Breast epithelium (tissue), 4 donors: ENCODE measurements at regions not wholly inside any gene's neighbourhood (a gene's known extent, or its start where the extent isn't known, plus 50 kb on each side); places are given as distances from the start of the nearest gene placed in this dataset.

ENCODE experiments used
- DNase-seq, 2 donors: peaks; one replicate each; pipeline ENCODE4 v3.0.0-alpha.2; 2019; ENCODE audit warnings: low spot score in 2 of 2
- H3K27ac ChIP-seq, 2 donors: fragments of 200-600 bp; sonication (generic) in 1 of 2; one replicate each; pipeline ENCODE4 v1.5.1; 2016 to 2019; ENCODE audit warnings: mild to moderate bottlenecking in 1 of 2
- H3K27me3 ChIP-seq, 2 donors: fragments of 200-600 bp; sonication (generic) in 1 of 2; one replicate each; pipeline versions ENCODE4 v1.5.1 to v1.6.0; 2017 to 2019; ENCODE audit warnings: control low read depth in 1 of 2, mild to moderate bottlenecking in 1 of 2
- H3K36me3 ChIP-seq: fragments of 200-600 bp; one replicate; pipeline ENCODE4 v1.5.1; 2019
- H3K4me1 ChIP-seq, 2 donors: fragments of 200-600 bp; sonication (generic); one replicate each; pipeline ENCODE4 v1.5.1; 2016 to 2019; ENCODE audit warnings: control low read depth in 1 of 2
- H3K4me3 ChIP-seq, 3 donors: fragments of 200-600 bp; sonication (generic); 1 replicate in 2 of 3; 2 replicates in 1 of 3; pipeline ENCODE4 v1.5.1; 2016 to 2019; ENCODE audit warnings: mild to moderate bottlenecking in 3 of 3, moderate library complexity in 2 of 3
- H3K9me3 ChIP-seq, 2 donors: fragments of 200-600 bp; sonication (generic) in 1 of 2; one replicate each; pipeline ENCODE4 v1.5.1; 2016 to 2019; ENCODE audit warnings: control low read depth in 1 of 2
- POLR2A ChIP-seq: fragments of 450-650 bp; IDR thresholded peaks from one replicate; pipeline ENCODE4 v1.6.1; 2016; ENCODE audit warnings: antibody characterized with exemption, mild to moderate bottlenecking, moderate library complexity
- POLR2AphosphoS5 ChIP-seq, 3 donors: sonication (generic); formaldehyde crosslinking; IDR thresholded peaks; one replicate each; pipeline ENCODE4 v1.6.1; 2017; ENCODE audit warnings: antibody characterized with exemption in 3 of 3
- intact Hi-C: fragments of 100-400 bp; cut with DNase I; formaldehyde crosslinking; loops from one replicate; pipeline ENCODE4 v1.15.1; 2023; ENCODE audit warnings: low total_unique reads
- TF ChIP-seq, protein P1 (sequence below), 3 donors: fragments of 450-650 bp; IDR thresholded peaks; one replicate each; pipeline ENCODE4 v1.5.1; 2016 to 2017; ENCODE audit warnings: antibody characterized with exemption in 3 of 3, mild to moderate bottlenecking in 3 of 3, moderate library complexity in 3 of 3

DNA sequence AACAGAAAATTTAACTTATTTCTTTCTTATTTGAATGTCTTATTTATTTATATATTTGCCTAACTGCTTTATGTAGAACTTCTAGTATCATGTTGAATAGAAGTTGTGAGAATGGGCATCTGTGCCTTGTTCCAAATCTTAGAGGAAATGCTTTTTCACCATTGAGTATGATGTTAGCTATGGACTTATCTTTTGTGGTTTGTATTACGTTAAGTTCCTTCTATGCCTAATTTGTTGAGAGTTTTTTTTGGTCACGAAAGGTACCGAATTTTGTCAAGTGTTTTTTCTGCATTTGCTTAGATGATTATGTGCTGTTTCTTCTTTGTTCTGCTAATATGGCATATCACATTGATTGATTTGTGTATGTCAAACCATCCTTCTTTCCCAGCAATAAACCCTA, 161.0 kb upstream of the TRIM24 start:
- no peak overlapping the region for H3K4me3 ChIP-seq
- TF ChIP-seq POLR2AphosphoS5 (IDR thresholded peaks at IDR 0.05) (no peak), POLR2A (no peak)
- TF ChIP-seq, protein P1, sequence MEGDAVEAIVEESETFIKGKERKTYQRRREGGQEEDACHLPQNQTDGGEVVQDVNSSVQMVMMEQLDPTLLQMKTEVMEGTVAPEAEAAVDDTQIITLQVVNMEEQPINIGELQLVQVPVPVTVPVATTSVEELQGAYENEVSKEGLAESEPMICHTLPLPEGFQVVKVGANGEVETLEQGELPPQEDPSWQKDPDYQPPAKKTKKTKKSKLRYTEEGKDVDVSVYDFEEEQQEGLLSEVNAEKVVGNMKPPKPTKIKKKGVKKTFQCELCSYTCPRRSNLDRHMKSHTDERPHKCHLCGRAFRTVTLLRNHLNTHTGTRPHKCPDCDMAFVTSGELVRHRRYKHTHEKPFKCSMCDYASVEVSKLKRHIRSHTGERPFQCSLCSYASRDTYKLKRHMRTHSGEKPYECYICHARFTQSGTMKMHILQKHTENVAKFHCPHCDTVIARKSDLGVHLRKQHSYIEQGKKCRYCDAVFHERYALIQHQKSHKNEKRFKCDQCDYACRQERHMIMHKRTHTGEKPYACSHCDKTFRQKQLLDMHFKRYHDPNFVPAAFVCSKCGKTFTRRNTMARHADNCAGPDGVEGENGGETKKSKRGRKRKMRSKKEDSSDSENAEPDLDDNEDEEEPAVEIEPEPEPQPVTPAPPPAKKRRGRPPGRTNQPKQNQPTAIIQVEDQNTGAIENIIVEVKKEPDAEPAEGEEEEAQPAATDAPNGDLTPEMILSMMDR (IDR thresholded peaks at IDR 0.05): no peak
- H3K4me1 ChIP-seq: no peaks in the 10 kb centered on the region
- DNase-seq: no peak
- no peaks in the 10 kb centered on the region for H3K36me3 ChIP-seq
- intact Hi-C loops: no loop called here
- no peak overlapping the region for H3K27ac ChIP-seq
- no peaks in the 10 kb centered on the region for H3K27me3 ChIP-seq
- H3K9me3 ChIP-seq: no peaks in the 10 kb centered on the region

DNA sequence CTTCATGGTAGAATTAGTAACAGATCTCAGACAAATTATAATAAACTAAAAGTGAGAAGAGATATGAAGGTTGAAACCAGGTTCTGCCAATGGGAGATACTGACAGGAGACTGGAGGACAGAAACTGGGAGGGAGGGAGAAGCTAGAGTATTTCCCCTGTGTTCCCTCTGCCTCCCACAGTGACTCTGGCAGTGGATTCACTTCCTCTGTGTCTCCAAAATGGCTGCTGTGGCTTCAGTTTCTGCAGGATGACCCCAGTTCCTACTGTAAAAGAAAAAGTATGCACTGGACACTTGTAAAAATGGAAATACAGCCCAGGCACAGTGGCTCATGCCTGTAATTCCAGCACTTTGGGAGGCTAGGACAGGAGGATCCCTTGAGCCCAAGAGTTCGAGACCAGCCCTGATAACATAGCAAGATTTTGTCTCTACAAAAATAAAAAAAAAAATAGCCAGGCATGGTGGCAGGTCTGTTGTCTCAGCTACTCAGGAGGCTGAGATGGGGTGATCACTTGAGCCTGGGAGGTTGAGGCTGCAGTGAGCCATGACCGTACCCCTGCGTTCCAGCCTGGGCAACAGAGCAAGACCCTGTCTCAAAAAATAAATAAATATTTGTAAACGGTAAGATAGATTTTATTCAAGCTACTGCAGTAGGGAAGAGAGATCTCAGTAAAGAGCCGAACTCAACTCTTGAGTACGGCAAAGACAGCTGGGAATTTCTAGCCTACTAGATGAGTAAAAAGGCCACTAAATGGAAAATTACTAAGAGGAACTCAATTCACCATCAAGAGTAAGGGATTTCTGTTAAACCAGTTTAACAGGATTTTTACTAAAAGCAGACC, 156.6 kb upstream of the TRIM24 start:
- no peaks in the 10 kb centered on the region for H3K27me3 ChIP-seq
- no peak for TF ChIP-seq POLR2AphosphoS5 (IDR thresholded peaks at IDR 0.05)
- TF ChIP-seq, protein P1 (IDR thresholded peaks at IDR 0.05): no peak
- TF ChIP-seq POLR2A: no peak
- H3K4me1 ChIP-seq: no peaks in the 10 kb centered on the region
- no peak overlapping the region for H3K4me3 ChIP-seq
- intact Hi-C loops: no loop called here
- no peak for DNase-seq
- H3K27ac ChIP-seq: no peak overlapping the region
- no peaks in the 10 kb centered on the region for H3K36me3 ChIP-seq
- peaks cover 4 to 7% of the 10 kb centered on the region in 2 donors for H3K9me3 ChIP-seq

DNA sequence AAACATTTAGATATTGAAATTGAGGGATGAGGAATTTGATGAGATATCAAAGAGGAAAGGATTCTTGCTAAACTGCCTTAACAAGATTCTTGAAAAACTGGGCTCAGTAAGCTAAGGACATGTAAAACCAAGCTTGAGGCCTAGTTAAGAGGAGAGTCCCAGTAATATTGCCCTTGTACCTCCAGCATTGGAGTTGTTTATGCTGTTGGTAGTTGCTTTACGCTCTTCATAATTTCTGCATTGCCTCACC, 156.1 kb upstream of the TRIM24 start:
- H3K27ac ChIP-seq: no peak overlapping the region
- TF ChIP-seq, protein P1 (IDR thresholded peaks at IDR 0.05): no peak
- TF ChIP-seq POLR2AphosphoS5 (IDR thresholded peaks at IDR 0.05) (no peak), POLR2A (no peak)
- intact Hi-C loops: no loop called here
- H3K36me3 ChIP-seq: no peaks in the 10 kb centered on the region
- no peaks in the 10 kb centered on the region for H3K27me3 ChIP-seq
- no peak for DNase-seq
- no peak overlapping the region for H3K4me3 ChIP-seq
- no peaks in the 10 kb centered on the region for H3K4me1 ChIP-seq
- H3K9me3 ChIP-seq: peaks cover 4 to 7% of the 10 kb centered on the region in 2 donors

DNA sequence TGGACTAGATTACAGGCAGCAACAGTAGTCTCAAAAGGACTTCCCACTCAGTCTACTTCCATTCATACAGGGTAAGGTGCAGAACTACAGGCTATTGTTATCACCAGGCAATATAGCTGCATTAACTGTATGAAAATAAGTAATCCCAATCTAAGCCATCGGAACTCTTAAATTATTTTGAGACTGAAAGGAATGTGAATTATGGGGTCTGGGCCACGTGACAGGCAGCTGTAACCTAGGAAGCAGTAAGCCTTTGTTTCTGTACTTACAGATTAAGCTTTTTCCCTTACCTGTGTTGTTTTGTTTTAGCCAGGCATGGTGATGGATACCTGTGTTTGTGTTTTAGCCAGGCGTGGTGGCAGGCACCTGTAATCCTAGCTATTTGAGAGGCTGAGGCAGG, 152.4 kb upstream of the TRIM24 start:
- intact Hi-C loops: no loop called here

DNA sequence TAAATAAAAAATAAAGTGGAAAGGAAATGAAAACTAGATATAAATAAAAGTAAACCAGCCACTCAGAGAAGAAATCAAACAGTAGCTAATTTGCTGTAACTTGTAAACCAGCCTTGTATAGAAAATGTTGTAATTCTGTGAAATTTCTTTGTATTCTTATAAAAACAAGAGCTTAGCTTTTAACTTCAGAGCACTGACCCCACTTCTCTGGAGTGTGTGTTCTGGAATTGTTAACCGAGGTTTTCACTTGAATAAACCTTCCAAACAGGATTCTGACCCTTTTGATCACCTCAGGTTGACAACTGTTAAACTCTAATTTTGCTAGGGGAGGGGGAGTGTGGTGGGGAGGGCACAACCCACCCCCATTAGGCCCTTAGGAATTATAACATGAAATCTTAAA, 151.9 kb upstream of the TRIM24 start:
- Histone ChIP-seq H3K27me3 (no peaks in the 10 kb centered on the region), H3K9me3 (peaks cover 4 to 7% of the 10 kb centered on the region in 2 donors), H3K4me3 (no peak overlapping the region), H3K27ac (no peak overlapping the region), H3K36me3 (no peaks in the 10 kb centered on the region), H3K4me1 (no peaks in the 10 kb centered on the region)
- DNase-seq: no peak
- TF ChIP-seq POLR2AphosphoS5 (IDR thresholded peaks at IDR 0.05) (no peak), POLR2A (no peak)
- TF ChIP-seq, protein P1 (IDR thresholded peaks at IDR 0.05): no peak
- intact Hi-C loops: no loop called here

More for the DNA sequence above, 152.4 kb upstream of the TRIM24 start:
- Histone ChIP-seq H3K27ac (no peak overlapping the region), H3K27me3 (no peaks in the 10 kb centered on the region), H3K36me3 (no peaks in the 10 kb centered on the region), H3K4me1 (no peaks in the 10 kb centered on the region), H3K4me3 (no peak overlapping the region), H3K9me3 (peaks cover 4 to 7% of the 10 kb centered on the region in 2 donors)
- no peak for TF ChIP-seq POLR2AphosphoS5 (IDR thresholded peaks at IDR 0.05)
- TF ChIP-seq, protein P1 (IDR thresholded peaks at IDR 0.05): no peak
- no peak for TF ChIP-seq POLR2A
- no peak for DNase-seq
